Tibial nerve (tissue), 4 donors: ENCODE measurements at regions not wholly inside any gene's neighbourhood (a gene's known extent, or its start where the extent isn't known, plus 50 kb on each side); places are given as distances from the start of the nearest gene placed in this dataset.

ENCODE experiments used
- DNase-seq, 2 donors: peaks; one replicate each; pipeline ENCODE4 v3.0.0-alpha.2; 2019; ENCODE audit warnings: low spot score in 2 of 2
- H3K27ac ChIP-seq, 4 donors: fragments of 200-600 bp; sonication (generic) in 3 of 4; one replicate each; pipeline ENCODE4 v1.5.1; 2017 to 2019; ENCODE audit warnings: mild to moderate bottlenecking in 1 of 4
- H3K27me3 ChIP-seq, 2 donors: fragments of 200-600 bp; sonication (generic) in 1 of 2; one replicate each; pipeline versions ENCODE4 v1.5.1 to v1.6.0; 2017 to 2019
- H3K36me3 ChIP-seq, 3 donors: fragments of 200-600 bp; sonication (generic); one replicate each; pipeline ENCODE4 v1.5.1; 2018 to 2019
- H3K4me1 ChIP-seq, 4 donors: fragments of 200-600 bp; sonication (generic) in 3 of 4; one replicate each; pipeline ENCODE4 v1.5.1; 2017 to 2019
- H3K4me3 ChIP-seq, 4 donors: fragments of 200-600 bp; sonication (generic) in 3 of 4; one replicate each; pipeline ENCODE4 v1.5.1; 2017 to 2019; ENCODE audit warnings: mild to moderate bottlenecking in 1 of 4, moderate library complexity in 1 of 4
- H3K9me3 ChIP-seq, 4 donors: fragments of 200-600 bp; sonication (generic) in 3 of 4; one replicate each; pipeline ENCODE4 v1.5.1; 2017 to 2019
- EP300 ChIP-seq, 2 donors: sonication (generic); formaldehyde crosslinking; IDR thresholded peaks; one replicate each; pipeline ENCODE4 v1.6.1; 2017; ENCODE audit warnings: antibody characterized with exemption in 2 of 2, mild to moderate bottlenecking in 1 of 2
- POLR2A ChIP-seq, 2 donors: fragments of 450-650 bp; IDR thresholded peaks; one replicate each; pipeline ENCODE4 v1.6.1; 2017; ENCODE audit warnings: antibody characterized with exemption in 2 of 2, mild to moderate bottlenecking in 2 of 2, moderate library complexity in 2 of 2
- WGBS, 2 donors: methylation state at CpG; one replicate each; pipeline ENCODE4 v1.1.5; 2018; 5-methylcytosine and 5-hydroxymethylcytosine counted together
- TF ChIP-seq, protein P1 (sequence below), 5 experiments: fragments of 200-600 bp in 3 of 5; fragments of 450-650 bp in 2 of 5; sonication (generic) in 3 of 5; IDR thresholded peaks; one replicate each; pipeline ENCODE4 v1.5.1; 2016 to 2019; ENCODE audit warnings: antibody characterized with exemption in 5 of 5, mild to moderate bottlenecking in 3 of 5, moderate library complexity in 2 of 5

DNA sequence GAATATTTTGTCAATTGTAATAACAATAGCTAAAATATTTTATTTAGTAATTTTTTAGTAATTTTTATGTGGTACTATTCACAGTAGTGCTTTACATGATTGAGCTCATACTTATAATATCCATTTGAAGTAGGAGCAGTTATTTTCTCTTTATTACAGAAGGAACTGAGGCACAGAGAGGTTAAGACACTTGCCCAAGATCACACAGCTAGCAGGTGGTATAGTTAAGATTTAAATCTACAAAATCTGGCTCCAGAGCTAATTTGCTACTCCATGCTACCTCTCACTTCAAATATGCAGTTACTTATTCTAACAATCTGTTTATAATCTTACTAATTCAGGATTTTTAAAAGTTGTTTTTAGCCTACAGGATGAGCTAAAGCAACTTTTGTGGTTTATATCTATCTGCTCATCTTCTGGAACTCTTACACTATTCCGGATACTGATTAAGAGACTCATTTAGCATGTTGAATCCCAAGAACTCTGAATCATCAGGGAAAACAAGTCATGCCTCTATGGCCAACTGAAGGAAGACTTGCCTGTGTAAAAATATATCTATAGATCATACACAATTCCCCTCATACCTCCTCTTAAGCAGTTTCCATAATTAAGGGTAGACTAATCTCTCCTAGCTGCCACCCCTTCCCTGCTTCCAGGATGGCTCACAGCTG, 324.2 kb downstream of the UBE3D start:
- no peak overlapping the region for H3K27ac ChIP-seq
- no peak overlapping the region for H3K4me3 ChIP-seq
- no peaks in the 10 kb centered on the region for H3K9me3 ChIP-seq
- H3K27me3 ChIP-seq = no peaks in the 10 kb centered on the region
- TF ChIP-seq EP300 (IDR thresholded peaks at IDR 0.05) = no peak
- TF ChIP-seq, protein P1, sequence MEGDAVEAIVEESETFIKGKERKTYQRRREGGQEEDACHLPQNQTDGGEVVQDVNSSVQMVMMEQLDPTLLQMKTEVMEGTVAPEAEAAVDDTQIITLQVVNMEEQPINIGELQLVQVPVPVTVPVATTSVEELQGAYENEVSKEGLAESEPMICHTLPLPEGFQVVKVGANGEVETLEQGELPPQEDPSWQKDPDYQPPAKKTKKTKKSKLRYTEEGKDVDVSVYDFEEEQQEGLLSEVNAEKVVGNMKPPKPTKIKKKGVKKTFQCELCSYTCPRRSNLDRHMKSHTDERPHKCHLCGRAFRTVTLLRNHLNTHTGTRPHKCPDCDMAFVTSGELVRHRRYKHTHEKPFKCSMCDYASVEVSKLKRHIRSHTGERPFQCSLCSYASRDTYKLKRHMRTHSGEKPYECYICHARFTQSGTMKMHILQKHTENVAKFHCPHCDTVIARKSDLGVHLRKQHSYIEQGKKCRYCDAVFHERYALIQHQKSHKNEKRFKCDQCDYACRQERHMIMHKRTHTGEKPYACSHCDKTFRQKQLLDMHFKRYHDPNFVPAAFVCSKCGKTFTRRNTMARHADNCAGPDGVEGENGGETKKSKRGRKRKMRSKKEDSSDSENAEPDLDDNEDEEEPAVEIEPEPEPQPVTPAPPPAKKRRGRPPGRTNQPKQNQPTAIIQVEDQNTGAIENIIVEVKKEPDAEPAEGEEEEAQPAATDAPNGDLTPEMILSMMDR (IDR thresholded peaks at IDR 0.05) = no peak
- TF ChIP-seq POLR2A (IDR thresholded peaks at IDR 0.05) = no peak
- WGBS, 2 donors = 82 to 86% methylated on average over 1 of the region's 1 CpG
- DNase-seq = no peak
- no peaks in the 10 kb centered on the region for H3K4me1 ChIP-seq
- H3K36me3 ChIP-seq = no peaks in the 10 kb centered on the region

DNA sequence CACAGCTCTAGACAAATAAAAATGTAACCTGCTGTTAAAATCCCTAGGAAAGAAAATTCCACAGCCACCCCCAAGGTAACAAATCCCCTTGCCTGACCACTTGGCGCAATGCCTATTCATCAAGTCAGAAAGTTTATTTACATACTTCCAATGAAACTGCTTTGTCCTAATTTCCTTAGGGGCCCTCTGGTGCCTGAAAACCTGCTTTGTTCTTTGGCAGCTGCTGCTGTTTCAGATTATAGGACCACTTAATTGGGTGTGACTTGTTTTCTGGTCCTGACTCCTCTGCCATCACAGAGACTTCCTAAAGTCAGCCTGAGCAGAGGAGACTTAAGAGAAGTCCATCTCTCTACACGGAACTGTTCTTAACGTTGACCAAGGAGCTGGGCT, 323.6 kb downstream of the UBE3D start:
- no peaks in the 10 kb centered on the region for H3K36me3 ChIP-seq
- WGBS, 2 donors = 77 to 81% methylated on average over 3 of the region's 3 CpGs

DNA sequence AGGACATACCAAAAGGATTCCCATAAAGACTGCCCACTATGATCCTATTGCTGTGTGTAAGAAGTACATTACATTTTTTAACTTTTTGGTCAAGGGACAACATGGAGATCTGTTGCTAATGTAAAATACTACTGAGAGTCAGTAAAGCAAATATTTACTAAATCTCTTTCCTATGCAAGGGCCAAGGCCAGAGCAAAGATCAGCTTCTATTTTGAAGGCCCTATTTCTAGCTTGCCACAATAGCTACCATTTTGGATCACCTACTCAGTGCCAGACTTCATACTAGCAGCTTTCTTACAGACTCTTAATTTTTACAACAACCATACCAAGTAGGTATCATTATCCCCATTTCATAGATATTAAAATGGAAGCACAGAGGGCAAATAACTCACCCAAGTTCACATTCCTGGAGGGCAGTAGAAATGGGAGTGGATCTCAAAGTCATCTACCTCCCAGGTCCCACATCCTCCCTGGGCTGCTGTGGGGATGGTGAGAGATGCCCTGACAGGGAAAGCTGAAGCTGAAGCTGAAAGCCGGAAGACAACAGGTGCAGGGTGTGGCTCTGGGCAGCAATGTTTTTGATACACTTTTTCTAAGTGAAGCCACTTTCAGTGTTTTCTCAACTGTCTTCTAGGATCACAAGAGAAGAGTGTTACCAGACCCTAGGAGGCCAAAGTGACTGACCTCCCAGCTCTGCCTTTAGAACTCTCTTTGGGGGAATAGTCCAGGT, 321.2 kb downstream of the UBE3D start:
- DNase-seq = no peak
- Histone ChIP-seq H3K27ac (no peak overlapping the region), H3K4me1 (no peaks in the 10 kb centered on the region), H3K9me3 (no peaks in the 10 kb centered on the region), H3K27me3 (no peaks in the 10 kb centered on the region), H3K4me3 (no peak overlapping the region), H3K36me3 (no peaks in the 10 kb centered on the region)
- no peak for TF ChIP-seq POLR2A (IDR thresholded peaks at IDR 0.05)
- TF ChIP-seq, protein P1 (IDR thresholded peaks at IDR 0.05) = no peak
- no peak for TF ChIP-seq EP300 (IDR thresholded peaks at IDR 0.05)
- 80 to 94% methylated on average over 1 of the region's 1 CpG for WGBS, 2 donors

More for the DNA sequence above, 323.6 kb downstream of the UBE3D start:
- no peak for DNase-seq
- H3K27me3 ChIP-seq = no peaks in the 10 kb centered on the region
- H3K27ac ChIP-seq = no peak overlapping the region
- H3K4me1 ChIP-seq = no peaks in the 10 kb centered on the region
- H3K4me3 ChIP-seq = no peak overlapping the region
- H3K9me3 ChIP-seq = no peaks in the 10 kb centered on the region
- TF ChIP-seq EP300 (IDR thresholded peaks at IDR 0.05) (no peak), POLR2A (IDR thresholded peaks at IDR 0.05) (no peak)
- TF ChIP-seq, protein P1 (IDR thresholded peaks at IDR 0.05) = no peak

DNA sequence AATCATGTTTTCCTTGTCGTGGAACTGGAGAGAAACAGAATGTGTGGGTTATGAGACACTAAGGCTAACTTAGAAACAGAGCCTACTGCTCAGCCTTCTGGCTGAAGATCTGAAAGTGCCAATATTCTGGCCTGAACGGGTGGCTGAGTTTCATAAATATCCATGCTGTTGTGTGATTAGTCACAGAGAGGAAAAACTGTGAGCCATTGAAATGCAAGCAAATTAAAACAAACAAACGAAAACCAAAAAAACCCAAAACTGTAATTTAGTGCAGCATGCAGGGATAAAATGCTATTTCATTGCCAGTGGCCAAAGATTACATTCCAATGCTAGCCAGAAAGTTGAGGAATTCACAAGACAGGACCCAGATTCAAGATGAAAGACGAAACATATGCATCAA, 315.1 kb downstream of the UBE3D start:
- 23 to 27% methylated on average over 4 of the region's 4 CpGs for WGBS, 2 donors

DNA sequence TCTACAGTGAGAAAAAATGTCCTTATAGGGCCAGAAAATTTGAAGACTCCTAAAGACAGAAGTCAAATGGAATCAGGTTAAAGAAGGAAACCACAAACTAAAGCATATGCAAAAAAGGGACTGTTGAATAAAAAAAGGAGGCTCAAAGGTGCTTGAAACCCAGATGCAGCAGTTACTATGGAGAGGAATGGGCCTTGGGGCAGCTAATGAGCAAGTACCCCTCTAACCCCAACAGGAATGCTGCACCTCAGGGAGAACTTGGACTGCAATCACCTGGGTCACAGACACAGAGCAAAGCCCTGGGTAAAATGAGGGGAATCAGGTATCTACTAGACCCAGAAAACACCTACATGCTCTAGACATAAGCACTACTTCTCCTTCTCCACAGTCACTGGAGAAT, 313.9 kb downstream of the UBE3D start:
- H3K27ac ChIP-seq = no peak overlapping the region
- TF ChIP-seq EP300 (IDR thresholded peaks at IDR 0.05) = no peak
- TF ChIP-seq POLR2A (IDR thresholded peaks at IDR 0.05) = no peak
- TF ChIP-seq, protein P1 (IDR thresholded peaks at IDR 0.05) = no peak
- no peaks in the 10 kb centered on the region for H3K27me3 ChIP-seq
- no peaks in the 10 kb centered on the region for H3K36me3 ChIP-seq
- H3K4me3 ChIP-seq = no peak overlapping the region
- H3K9me3 ChIP-seq = no peaks in the 10 kb centered on the region
- no peak for DNase-seq
- H3K4me1 ChIP-seq = peaks cover 0 to 8% (median 0%) of the 10 kb centered on the region in 4 donors

More for the DNA sequence above, 315.1 kb downstream of the UBE3D start:
- peaks cover 0 to 8% (median 0%) of the 10 kb centered on the region in 4 donors for H3K4me1 ChIP-seq
- no peaks in the 10 kb centered on the region for H3K27me3 ChIP-seq
- H3K9me3 ChIP-seq = no peaks in the 10 kb centered on the region
- no peaks in the 10 kb centered on the region for H3K36me3 ChIP-seq
- H3K27ac ChIP-seq = no peak overlapping the region
- TF ChIP-seq POLR2A (IDR thresholded peaks at IDR 0.05) (no peak), EP300 (IDR thresholded peaks at IDR 0.05) (no peak)
- TF ChIP-seq, protein P1 (IDR thresholded peaks at IDR 0.05) = no peak
- no peak for DNase-seq
- no peak overlapping the region for H3K4me3 ChIP-seq
